Esophagus squamous epithelium (tissue), 4 donors: ENCODE measurements at regions not wholly inside any gene's neighbourhood (a gene's known extent, or its start where the extent isn't known, plus 50 kb on each side); places are given as distances from the start of the nearest gene placed in this dataset.

ENCODE experiments used
- CTCF ChIP-seq, 6 experiments: fragments of 450-650 bp in 4 of 6; fragments of 200-600 bp in 2 of 6; sonication (generic) in 2 of 6; IDR thresholded peaks; one replicate each; pipeline ENCODE4 v1.5.1; 2016 to 2019; ENCODE audit warnings: antibody characterized with exemption in 6 of 6, mild to moderate bottlenecking in 4 of 6, moderate library complexity in 4 of 6
- POLR2A ChIP-seq, 4 donors: fragments of 450-650 bp; IDR thresholded peaks; one replicate each; pipeline ENCODE4 v1.6.1; 2017; ENCODE audit warnings: antibody characterized with exemption in 4 of 4, mild to moderate bottlenecking in 4 of 4, moderate library complexity in 3 of 4

GRCh38 chr2:161729-162128 lies 102.1 kb downstream of the SH3YL1 start:
- no peak for TF ChIP-seq CTCF (IDR thresholded peaks at IDR 0.05)
- TF ChIP-seq POLR2A (IDR thresholded peaks at IDR 0.05), result no peak
